HG02981 (cell line): ENCODE measurements at regions not wholly inside any gene's neighbourhood (a gene's known extent, or its start where the extent isn't known, plus 50 kb on each side); places are given as distances from the start of the nearest gene placed in this dataset.
"Not testable (repeated sequence)": the region's sequence is repeated elsewhere in the genome, so short reads cannot be mapped to it uniquely, and the experiment has no call there.

Experiments
- ATAC-seq: cut with Tn5 transposase; IDR thresholded peaks from one replicate; pipeline ENCODE4 v1.9.1; 2021; ENCODE audit warnings: mild to moderate bottlenecking, moderate library complexity; ENCODE audit not compliant: unreplicated experiment

- ATAC-seq, result no peak
Measured at GRCh38 chr5:25570067-25570583, 925.3 kb upstream of the CDH10 start.

DNA sequence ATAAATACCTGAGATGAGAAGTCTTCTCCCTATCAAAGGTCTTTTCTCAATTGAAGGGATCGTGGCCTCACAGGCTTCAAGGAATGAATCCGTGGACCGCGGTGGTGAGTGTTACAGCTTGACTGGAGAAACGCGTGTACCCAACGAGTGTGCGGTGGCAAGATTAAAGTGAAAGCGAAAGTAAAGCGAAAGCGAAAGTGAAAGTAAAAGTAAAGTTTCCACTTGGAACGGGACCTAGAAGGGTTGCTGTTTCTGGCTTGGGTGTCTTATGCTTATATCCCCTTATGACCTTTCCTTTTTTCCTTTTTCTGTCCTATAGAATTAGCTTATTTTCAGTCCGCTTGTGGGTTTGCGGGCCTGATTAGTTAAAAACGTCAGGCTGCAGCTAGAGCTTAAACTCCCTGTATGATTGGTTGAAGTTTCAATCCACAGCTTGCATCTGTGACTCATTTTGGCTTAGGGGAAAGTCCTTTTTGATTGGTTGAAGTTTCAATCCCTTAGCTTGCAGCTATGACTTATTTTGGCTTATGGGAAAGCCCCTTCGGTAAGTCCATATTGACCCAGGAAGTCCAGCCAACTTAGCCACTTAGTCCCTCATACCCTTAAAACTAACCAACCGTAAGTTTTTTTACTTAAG, 924.3 kb upstream of the CDH10 start:
- no peak for ATAC-seq

GRCh38 chr5:25568294-25568693, 923.5 kb upstream of the CDH10 start:
- ATAC-seq, result no peak

GRCh38 chr5:25567881-25568280, 923.1 kb upstream of the CDH10 start:
- ATAC-seq, result no peak

- ATAC-seq, result no peak
Measured at GRCh38 chr5:25562656-25563055, 917.9 kb upstream of the CDH10 start.

- ATAC-seq, result no peak
Measured at GRCh38 chr5:25554077-25554476, 909.3 kb upstream of the CDH10 start.

DNA sequence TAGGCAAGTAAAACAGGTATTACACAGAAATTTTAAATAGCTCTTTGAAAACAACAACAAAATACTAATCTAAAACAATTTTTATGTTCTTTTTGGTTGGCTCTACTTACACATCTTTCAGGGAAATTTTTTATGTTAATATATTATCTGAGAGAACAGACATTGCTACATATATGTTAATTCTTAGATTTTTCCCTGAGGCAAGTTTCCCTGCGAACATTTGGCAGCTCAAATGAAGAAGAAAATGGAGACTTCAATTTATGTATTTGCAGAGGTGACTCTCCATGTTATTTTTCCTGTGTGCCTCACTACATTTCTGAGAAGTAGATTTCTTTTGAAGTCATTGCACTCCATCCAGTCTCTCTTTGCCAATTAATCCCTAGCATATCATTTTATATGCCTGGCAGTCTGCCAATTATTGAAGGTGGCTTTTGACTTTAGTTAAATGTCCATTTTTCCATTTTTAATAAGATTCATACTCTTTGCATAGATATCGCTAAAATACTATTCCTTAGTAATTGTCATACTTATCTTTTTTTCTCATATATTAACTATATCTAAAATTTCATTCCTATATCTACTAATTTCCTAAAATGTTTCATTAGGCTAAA, 908.2 kb upstream of the CDH10 start:
- no peak for ATAC-seq

- ATAC-seq, result no peak
Measured at GRCh38 chr5:25550793-25551192, 906.0 kb upstream of the CDH10 start.

GRCh38 chr5:25544652-25545249, 900.0 kb upstream of the CDH10 start:
- ATAC-seq, result no peak

DNA sequence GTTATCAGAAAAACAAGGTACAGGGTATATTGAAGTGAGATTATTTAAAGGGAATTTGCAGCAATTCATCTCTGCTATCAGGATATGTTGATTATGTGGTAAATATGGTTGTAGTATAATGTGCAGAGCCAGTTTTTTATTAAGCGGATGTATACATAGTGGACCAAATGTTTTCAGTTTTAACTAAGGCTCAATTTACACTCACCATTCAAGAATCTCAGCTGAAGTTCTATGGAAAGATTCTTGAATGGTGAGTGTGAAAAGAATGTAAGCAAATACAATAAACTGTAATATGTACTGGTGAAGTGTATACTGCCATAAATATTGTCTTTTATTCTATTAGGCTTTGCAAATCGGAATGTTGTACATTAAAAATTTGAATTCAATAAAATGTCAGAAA, 895.9 kb upstream of the CDH10 start:
- ATAC-seq, result no peak

DNA sequence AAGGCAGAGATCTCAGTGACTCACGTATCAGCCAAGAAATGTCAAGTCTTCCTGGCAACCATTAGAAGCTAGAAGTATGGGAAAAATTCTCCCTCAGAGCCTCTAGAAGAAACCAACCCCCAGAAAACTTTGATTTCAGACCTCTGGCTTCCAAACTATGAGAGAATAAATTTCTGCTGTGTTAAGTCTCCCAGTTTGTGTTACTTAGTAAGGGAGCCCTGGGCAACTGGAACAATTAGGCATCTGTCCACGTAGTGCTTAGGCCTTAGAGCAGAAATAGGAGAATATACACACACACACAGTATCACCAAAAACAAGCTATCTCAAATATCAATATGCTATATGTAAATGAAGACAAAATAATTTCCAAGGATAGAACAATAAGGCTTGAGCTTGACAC, 894.8 kb upstream of the CDH10 start:
- ATAC-seq, result no peak

GRCh38 chr5:25536461-25536860, 891.7 kb upstream of the CDH10 start:
- ATAC-seq, result not testable (repeated sequence)

DNA sequence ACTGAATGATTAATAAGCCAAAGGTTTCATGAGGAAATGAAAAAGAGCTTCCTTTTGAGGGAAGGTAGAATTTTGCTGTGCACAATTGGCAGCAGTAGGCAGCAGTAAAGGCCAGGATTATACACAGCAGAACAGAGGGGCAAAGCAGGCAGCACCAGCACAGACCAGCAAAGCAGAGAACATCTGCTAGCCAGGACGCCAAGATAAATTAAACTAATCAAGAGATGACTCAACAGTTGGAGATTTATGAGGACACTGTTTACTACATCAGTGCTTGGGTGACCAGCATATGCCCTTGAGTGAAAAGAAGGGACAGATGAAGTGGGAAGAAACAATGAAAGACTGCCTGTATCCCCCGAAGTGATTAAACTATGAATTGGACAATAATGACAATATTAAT, 871.4 kb upstream of the CDH10 start:
- ATAC-seq, result no peak

DNA sequence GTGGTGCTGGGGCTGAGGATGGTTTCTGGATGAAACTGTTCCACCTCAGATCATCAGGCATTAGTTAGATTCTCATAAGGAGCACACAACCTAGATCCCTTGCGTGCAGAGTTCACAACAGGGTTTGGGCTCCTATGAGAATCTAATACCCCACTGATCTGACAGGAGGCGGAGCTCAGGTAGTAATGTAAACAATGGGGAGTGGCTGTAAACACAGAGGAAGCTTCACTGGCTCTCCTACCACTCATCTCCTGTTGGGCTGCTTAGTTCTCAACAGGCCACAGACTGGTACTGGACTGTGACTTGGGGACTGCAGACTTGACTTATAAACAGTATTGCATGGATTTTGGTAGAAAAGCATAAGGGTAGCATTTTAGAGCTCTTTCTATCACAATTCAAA, 870.7 kb upstream of the CDH10 start:
- ATAC-seq, result no peak

- not testable (repeated sequence) for ATAC-seq
Measured at GRCh38 chr5:25510692-25511091, 865.9 kb upstream of the CDH10 start.

DNA sequence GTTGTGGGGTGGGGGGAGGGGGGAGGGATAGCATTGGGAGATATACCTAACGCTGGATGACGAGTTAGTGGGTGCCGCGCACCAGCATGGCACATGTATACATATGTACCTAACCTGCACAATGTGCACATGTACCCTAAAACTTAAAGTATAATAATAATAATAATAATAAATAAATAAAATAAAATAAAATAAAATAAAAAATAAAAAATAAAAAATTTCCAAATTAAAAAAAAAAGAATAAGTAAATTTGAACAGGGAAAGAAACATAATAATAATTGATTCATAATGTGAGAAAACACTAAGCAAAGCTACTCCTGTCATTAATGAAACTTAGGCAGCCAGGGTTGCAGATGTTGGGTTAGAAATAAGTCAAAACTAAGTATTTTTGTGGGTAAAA, 863.2 kb upstream of the CDH10 start:
- ATAC-seq, result not testable (repeated sequence)

- no peak for ATAC-seq
Measured at GRCh38 chr5:25500635-25501034, 855.9 kb upstream of the CDH10 start.

GRCh38 chr5:25489834-25490538, 845.2 kb upstream of the CDH10 start:
- ATAC-seq, result no peak

GRCh38 chr5:25488119-25488518, 843.3 kb upstream of the CDH10 start:
- ATAC-seq, result no peak

- no peak for ATAC-seq
Measured at GRCh38 chr5:25484391-25484790, 839.6 kb upstream of the CDH10 start.

- ATAC-seq, result no peak
Measured at GRCh38 chr5:25481463-25481862, 836.7 kb upstream of the CDH10 start.

DNA sequence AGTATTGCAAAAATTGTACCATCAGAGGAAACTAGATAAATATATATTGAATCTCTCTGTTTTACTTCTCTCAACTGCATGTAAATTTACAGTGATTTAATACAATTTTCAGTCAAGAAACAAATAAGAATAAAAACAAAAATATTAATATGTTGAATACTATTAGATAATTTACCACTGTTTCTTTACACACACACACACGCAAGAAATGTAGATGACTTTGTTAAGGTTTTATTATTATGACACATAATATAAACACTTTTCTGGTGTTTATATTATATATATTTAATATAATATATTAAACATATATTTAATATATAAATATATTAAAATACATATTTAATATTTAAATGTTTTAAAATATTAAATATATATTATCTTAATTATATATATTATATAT, 814.3 kb upstream of the CDH10 start:
- ATAC-seq, result no peak
